OCI-LY7 (cell line): ENCODE measurements at regions not wholly inside any gene's neighbourhood (a gene's known extent, or its start where the extent isn't known, plus 50 kb on each side); places are given as distances from the start of the nearest gene placed in this dataset.

Experiments
- BruUV-seq: library from RNA; stranded (reverse); fragments of 400-500 nt; replicated peaks from 2 replicates; lab custom pipeline; 2021; lab: Mats Ljungman, UMichigan
- CTCF ChIA-PET: fragments of 300-600 bp; sonication (Branson Sonifier 250); formaldehyde crosslinking; loops from one replicate; lab custom pipeline; 2022; ENCODE audit warnings: antibody characterized with exemption; ENCODE audit not compliant: unreplicated experiment; lab: Charles Lee
- POLR2A ChIA-PET: fragments of 300-600 bp; sonication (Branson Sonifier 250); formaldehyde crosslinking; loops from one replicate; lab custom pipeline; 2022; ENCODE audit warnings: antibody characterized with exemption; lab: Charles Lee
- DNase-seq: peaks from one replicate; pipeline ENCODE4 v3.0.0-alpha.2; 2015; ENCODE audit warnings: low spot score
- H2AFZ ChIP-seq: fragments of 200-600 bp; sonication (generic), shearing (Covaris generic); 2 replicates; pipeline ENCODE4 v1.6.1; 2014; ENCODE audit warnings: mild to moderate bottlenecking, antibody characterized with exemption, low read length, moderate library complexity
- H3K27ac ChIP-seq: fragments of 200-600 bp; sonication (generic); 2 replicates; pipeline ENCODE4 v1.5.1; 2014; ENCODE audit warnings: mixed run types, low read depth, mild to moderate bottlenecking, moderate library complexity, low read length, inconsistent platforms; ENCODE audit not compliant: poor library complexity, severe bottlenecking
- H3K36me3 ChIP-seq: fragments of 200-600 bp; sonication (generic); 2 replicates; pipeline ENCODE4 v1.6.1; 2014; ENCODE audit warnings: mild to moderate bottlenecking, antibody characterized with exemption, low read length, moderate library complexity, mixed read lengths; ENCODE audit not compliant: insufficient read depth
- H3K4me1 ChIP-seq: fragments of 200-600 bp; sonication (generic); 2 replicates; pipeline ENCODE4 v1.5.1; 2014; ENCODE audit warnings: mild to moderate bottlenecking, low read length; ENCODE audit not compliant: insufficient read depth, poor library complexity, severe bottlenecking
- H3K4me2 ChIP-seq: fragments of 200-600 bp; sonication (generic); 2 replicates; pipeline ENCODE4 v1.6.1; 2014; ENCODE audit warnings: mild to moderate bottlenecking, low read length
- H3K4me3 ChIP-seq: fragments of 200-600 bp; sonication (generic); 2 replicates; pipeline ENCODE4 v1.5.1; 2014; ENCODE audit warnings: mild to moderate bottlenecking, low read depth, low read length; ENCODE audit not compliant: poor library complexity, severe bottlenecking
- H3K79me2 ChIP-seq: fragments of 200-600 bp; sonication (generic); 2 replicates; pipeline ENCODE4 v1.6.1; 2016; ENCODE audit warnings: low read depth, mild to moderate bottlenecking, low read length, moderate library complexity, mixed read lengths; ENCODE audit not compliant: insufficient read depth
- H3K9me2 ChIP-seq: fragments of 200-600 bp; sonication (generic); 2 replicates; pipeline ENCODE4 v1.6.1; 2016; ENCODE audit warnings: mild to moderate bottlenecking, low read length, mixed read lengths; ENCODE audit not compliant: insufficient read depth
- H3K9me3 ChIP-seq: fragments of 200-600 bp; sonication (generic); 2 replicates; pipeline ENCODE4 v1.6.1; 2014; ENCODE audit warnings: mild to moderate bottlenecking, mixed run types, low read length, mixed read lengths
- H4K20me1 ChIP-seq: fragments of 200-600 bp; sonication (generic); 2 replicates; pipeline ENCODE4 v1.6.1; 2014; ENCODE audit warnings: mild to moderate bottlenecking, antibody characterized with exemption, low read length, moderate library complexity, mixed read lengths; ENCODE audit not compliant: insufficient read depth
- CTCF ChIP-seq: fragments of 200-600 bp; sonication (generic); conservative IDR thresholded peaks from 2 replicates; pipeline ENCODE4 v1.5.1; 2014; ENCODE audit warnings: mild to moderate bottlenecking, antibody characterized with exemption, low read length, moderate library complexity, mixed read lengths
- EZH2phosphoT487 ChIP-seq: fragments of 200-600 bp; sonication (generic); IDR thresholded peaks from 2 replicates; pipeline ENCODE4 v1.6.1; 2018; ENCODE audit warnings: low read depth, borderline replicate concordance, mild to moderate bottlenecking, mixed run types, antibody characterized with exemption, low read length, moderate library complexity, mixed read lengths
- intact Hi-C: fragments of 100-400 bp; cut with micrococcal nuclease; formaldehyde crosslinking; loops from one replicate; pipeline ENCODE4 v1.10.0; 2022; ENCODE audit not compliant: unreplicated experiment

GRCh38 chr2:58347810-58348209 lies 106.7 kb upstream of the FANCL start:
- Histone ChIP-seq H3K79me2 (no peaks in the 10 kb centered on the region), H3K4me2 (no peak overlapping the region), H3K9me2 (no peaks in the 10 kb centered on the region), H3K4me1 (no peaks in the 10 kb centered on the region), H2AFZ (no peak overlapping the region), H3K36me3 (no peaks in the 10 kb centered on the region), H3K4me3 (no peak overlapping the region), H3K27ac (no peak overlapping the region), H4K20me1 (no peaks in the 10 kb centered on the region), H3K9me3 (no peaks in the 10 kb centered on the region)
- DNase-seq, result no peak
- POLR2A ChIA-PET, result interaction anchor here (0.6 kb wide), 1 partner anchor 271 kb away, joined by 3 read pairs; no protein-coding TSS in a partner anchor
- no TSS peak for BruUV-seq
- CTCF ChIA-PET, result no interaction called here
- TF ChIP-seq CTCF (no peak), EZH2phosphoT487 (no peak)
- intact Hi-C loops, result no loop called here

- ChIA-PET CTCF (no interaction called here), POLR2A (no interaction called here)
- Histone ChIP-seq H3K79me2 (no peaks in the 10 kb centered on the region), H3K27ac (no peak overlapping the region), H3K4me1 (no peaks in the 10 kb centered on the region), H4K20me1 (no peaks in the 10 kb centered on the region), H3K9me2 (no peaks in the 10 kb centered on the region), H2AFZ (no peak overlapping the region), H3K4me2 (no peak overlapping the region), H3K36me3 (no peaks in the 10 kb centered on the region), H3K4me3 (no peak overlapping the region), H3K9me3 (no peaks in the 10 kb centered on the region)
- intact Hi-C loops, result no loop called here
- BruUV-seq, result no TSS peak
- no peak for DNase-seq
- TF ChIP-seq EZH2phosphoT487 (no peak), CTCF (no peak)
Observed at GRCh38 chr2:58341047-58341446, 99.9 kb upstream of the FANCL start.

GRCh38 chr2:58339548-58340243 lies 98.6 kb upstream of the FANCL start:
- TF ChIP-seq CTCF, result no peak
- TF ChIP-seq EZH2phosphoT487, result no peak
- Histone ChIP-seq H3K4me2 (no peak overlapping the region), H3K36me3 (no peaks in the 10 kb centered on the region), H3K79me2 (no peaks in the 10 kb centered on the region), H3K9me3 (no peaks in the 10 kb centered on the region), H4K20me1 (no peaks in the 10 kb centered on the region), H3K27ac (no peak overlapping the region), H2AFZ (no peak overlapping the region), H3K4me1 (no peaks in the 10 kb centered on the region), H3K9me2 (no peaks in the 10 kb centered on the region), H3K4me3 (no peak overlapping the region)
- DNase-seq, result no peak
- intact Hi-C loops, result no loop called here
- no TSS peak for BruUV-seq
- POLR2A ChIA-PET, result interaction anchor here (0.7 kb wide), 1 partner anchor 621 kb away, joined by 3 read pairs; no protein-coding TSS in a partner anchor
- CTCF ChIA-PET, result no interaction called here
